LNCaP clone FGC (cell line): ENCODE measurements at regions not wholly inside any gene's neighbourhood (a gene's known extent, or its start where the extent isn't known, plus 50 kb on each side); places are given as distances from the start of the nearest gene placed in this dataset.

ENCODE experiments used
- DNase-seq: peaks from one replicate; pipeline ENCODE4 v3.0.0-alpha.2; 2011; ENCODE audit warnings: low read depth
- H3K4me3 ChIP-seq: 2 replicates; pipeline ENCODE4 v1.5.1; 2011; ENCODE audit warnings: mild to moderate bottlenecking, low read depth, low read length, control low read depth
- CTCF ChIP-seq: IDR thresholded peaks from 2 replicates; pipeline ENCODE4 v1.5.1; 2012; ENCODE audit warnings: mild to moderate bottlenecking; ENCODE audit not compliant: control insufficient read depth, insufficient read depth; ENCODE audit errors: extremely low read depth

- TF ChIP-seq CTCF = no peak
- no peak overlapping the region for H3K4me3 ChIP-seq
- no peak for DNase-seq
Observed at GRCh38 chr5:111887706-111888105, 130.7 kb upstream of the NREP start.

GRCh38 chr5:111869681-111870080, 112.7 kb upstream of the NREP start:
- no peak for DNase-seq
- H3K4me3 ChIP-seq = no peak overlapping the region
- TF ChIP-seq CTCF = no peak

GRCh38 chr5:111865356-111865755, 108.4 kb upstream of the NREP start:
- TF ChIP-seq CTCF = no peak
- no peak overlapping the region for H3K4me3 ChIP-seq
- no peak for DNase-seq

GRCh38 chr5:111863801-111864200, 106.8 kb upstream of the NREP start:
- no peak overlapping the region for H3K4me3 ChIP-seq
- DNase-seq = no peak
- TF ChIP-seq CTCF = no peak

- no peak overlapping the region for H3K4me3 ChIP-seq
- TF ChIP-seq CTCF = no peak
- DNase-seq = no peak
Observed at GRCh38 chr5:111859533-111860270, 102.7 kb upstream of the NREP start.

- TF ChIP-seq CTCF = no peak
- no peak for DNase-seq
- no peak overlapping the region for H3K4me3 ChIP-seq
Observed at GRCh38 chr5:111859031-111859430, 102.0 kb upstream of the NREP start.

GRCh38 chr5:111857623-111858022, 100.6 kb upstream of the NREP start:
- DNase-seq = no peak
- H3K4me3 ChIP-seq = no peak overlapping the region
- TF ChIP-seq CTCF = peak; percentile 46
